Panc1 (cell line): ENCODE measurements at regions not wholly inside any gene's neighbourhood (a gene's known extent, or its start where the extent isn't known, plus 50 kb on each side); places are given as distances from the start of the nearest gene placed in this dataset.

Experiments used
- CTCF ChIP-seq: fragments of 450-650 bp; IDR thresholded peaks from 2 replicates; pipeline ENCODE4 v1.5.1; 2017; ENCODE audit warnings: mild to moderate bottlenecking
- POLR2AphosphoS5 ChIP-seq: IDR thresholded peaks from 2 replicates; pipeline ENCODE4 v1.6.1; 2012; ENCODE audit warnings: mild to moderate bottlenecking, low read depth, low read length, moderate library complexity
- SIN3A ChIP-seq: IDR thresholded peaks from 2 replicates; pipeline ENCODE4 v1.6.1; 2012; ENCODE audit warnings: low read depth, mild to moderate bottlenecking, low read length, moderate library complexity, borderline replicate concordance; ENCODE audit not compliant: insufficient read depth
- TCF7L2 ChIP-seq: IDR thresholded peaks from 2 replicates; pipeline ENCODE4 v1.6.1; 2011; ENCODE audit warnings: mild to moderate bottlenecking, low read depth, low read length, inconsistent platforms
- TF ChIP-seq, protein P1 (sequence below), 2 experiments: IDR thresholded peaks; 2 replicates each; pipeline ENCODE4 v1.6.1; 2011 to 2012; ENCODE audit warnings: low read depth in 2 of 2, control low read depth in 1 of 2, low read length in 1 of 2, mild to moderate bottlenecking in 1 of 2, moderate library complexity in 1 of 2; ENCODE audit not compliant: insufficient read depth in 1 of 2

DNA sequence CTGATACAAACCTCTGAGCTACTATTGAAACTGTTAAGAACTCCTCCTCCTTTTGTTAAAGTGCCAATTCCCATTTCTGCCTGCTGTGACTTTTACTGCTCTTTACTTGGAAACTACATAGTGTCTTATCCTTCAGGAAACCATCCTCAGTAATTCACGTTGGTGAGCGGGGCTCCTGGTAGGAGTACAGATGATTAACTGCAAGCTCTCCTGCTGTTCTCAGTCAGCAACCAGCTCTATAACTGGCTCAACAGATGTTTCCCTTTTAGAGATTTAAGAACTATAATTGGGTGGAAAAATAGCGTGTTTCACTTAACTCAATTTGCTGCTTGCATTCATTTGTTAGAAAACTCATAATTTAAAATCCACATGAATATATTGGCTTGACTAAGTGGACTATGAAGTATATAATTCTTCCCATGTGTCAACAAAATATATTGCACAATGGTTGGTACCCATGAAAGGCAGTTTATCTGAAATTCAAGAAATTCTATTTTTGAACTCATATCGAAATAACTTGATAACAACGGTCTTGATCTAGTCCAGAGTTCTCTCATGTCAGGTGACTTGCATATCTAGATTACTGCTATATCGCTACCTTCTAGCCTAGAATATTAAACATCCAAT is 574.0 kb downstream of the KCNT2 start:
- TF ChIP-seq POLR2AphosphoS5: no peak
- TF ChIP-seq CTCF: no peak
- no peak for TF ChIP-seq SIN3A
- TF ChIP-seq, protein P1, sequence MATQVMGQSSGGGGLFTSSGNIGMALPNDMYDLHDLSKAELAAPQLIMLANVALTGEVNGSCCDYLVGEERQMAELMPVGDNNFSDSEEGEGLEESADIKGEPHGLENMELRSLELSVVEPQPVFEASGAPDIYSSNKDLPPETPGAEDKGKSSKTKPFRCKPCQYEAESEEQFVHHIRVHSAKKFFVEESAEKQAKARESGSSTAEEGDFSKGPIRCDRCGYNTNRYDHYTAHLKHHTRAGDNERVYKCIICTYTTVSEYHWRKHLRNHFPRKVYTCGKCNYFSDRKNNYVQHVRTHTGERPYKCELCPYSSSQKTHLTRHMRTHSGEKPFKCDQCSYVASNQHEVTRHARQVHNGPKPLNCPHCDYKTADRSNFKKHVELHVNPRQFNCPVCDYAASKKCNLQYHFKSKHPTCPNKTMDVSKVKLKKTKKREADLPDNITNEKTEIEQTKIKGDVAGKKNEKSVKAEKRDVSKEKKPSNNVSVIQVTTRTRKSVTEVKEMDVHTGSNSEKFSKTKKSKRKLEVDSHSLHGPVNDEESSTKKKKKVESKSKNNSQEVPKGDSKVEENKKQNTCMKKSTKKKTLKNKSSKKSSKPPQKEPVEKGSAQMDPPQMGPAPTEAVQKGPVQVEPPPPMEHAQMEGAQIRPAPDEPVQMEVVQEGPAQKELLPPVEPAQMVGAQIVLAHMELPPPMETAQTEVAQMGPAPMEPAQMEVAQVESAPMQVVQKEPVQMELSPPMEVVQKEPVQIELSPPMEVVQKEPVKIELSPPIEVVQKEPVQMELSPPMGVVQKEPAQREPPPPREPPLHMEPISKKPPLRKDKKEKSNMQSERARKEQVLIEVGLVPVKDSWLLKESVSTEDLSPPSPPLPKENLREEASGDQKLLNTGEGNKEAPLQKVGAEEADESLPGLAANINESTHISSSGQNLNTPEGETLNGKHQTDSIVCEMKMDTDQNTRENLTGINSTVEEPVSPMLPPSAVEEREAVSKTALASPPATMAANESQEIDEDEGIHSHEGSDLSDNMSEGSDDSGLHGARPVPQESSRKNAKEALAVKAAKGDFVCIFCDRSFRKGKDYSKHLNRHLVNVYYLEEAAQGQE (IDR thresholded peaks at IDR 0.05; ENCODE audit: insufficient read depth in 1 of 2, low read depth in 2 of 2, low read length in 1 of 2): no peak
- TF ChIP-seq TCF7L2: no peak
